Adrenal gland (tissue), 9 donors: ENCODE measurements at regions not wholly inside any gene's neighbourhood (a gene's known extent, or its start where the extent isn't known, plus 50 kb on each side); places are given as distances from the start of the nearest gene placed in this dataset.

Experiments
- DNase-seq, 7 donors: peaks; one replicate each; pipeline ENCODE4 v3.0.0-alpha.2; 2019 to 2020
- H3K27ac ChIP-seq, 5 donors: fragments of 200-600 bp; sonication (generic) in 4 of 5; 1 replicate in 3 of 5; 2 replicates in 2 of 5; pipeline versions ENCODE4 v1.5.1 to v1.8.0; 2016 to 2020; ENCODE audit warnings: mild to moderate bottlenecking in 1 of 5
- H3K27me3 ChIP-seq: fragments of 200-600 bp; 2 replicates; pipeline ENCODE4 v1.8.0; 2021
- H3K36me3 ChIP-seq, 2 donors: fragments of 200-600 bp; replicated peaks in 1 of 2; 1 replicate in 1 of 2; 2 replicates in 1 of 2; pipeline versions ENCODE4 v1.5.1 to v1.8.0; 2018 to 2022
- H3K4me1 ChIP-seq, 2 donors: fragments of 200-600 bp; replicated peaks in 1 of 2; 1 replicate in 1 of 2; 2 replicates in 1 of 2; pipeline versions ENCODE4 v1.5.1 to v1.8.0; 2018 to 2021
- H3K4me3 ChIP-seq, 4 donors: fragments of 200-600 bp; sonication (generic) in 3 of 4; one replicate each; pipeline ENCODE4 v1.5.1; 2016 to 2018
- H3K9me3 ChIP-seq, 3 donors: fragments of 200-600 bp; sonication (generic) in 1 of 3; replicated peaks in 1 of 3; 1 replicate in 2 of 3; 2 replicates in 1 of 3; pipeline versions ENCODE4 v1.5.1 to v1.8.0; 2016 to 2021
- POLR2A ChIP-seq, 2 donors: fragments of 450-650 bp; IDR thresholded peaks; one replicate each; pipeline ENCODE4 v1.6.1; 2017; ENCODE audit warnings: antibody characterized with exemption in 2 of 2, mild to moderate bottlenecking in 2 of 2, moderate library complexity in 1 of 2
- WGBS, 4 donors: extraction: QIAGEN DNeasy Blood & Tissue Kit in 2 of 4; methylation state at CpG; one replicate each; pipeline versions ENCODE4 v1.1.5 to v1.1.7; 2013 to 2017; 5-methylcytosine and 5-hydroxymethylcytosine counted together
- intact Hi-C, 2 donors: fragments of 100-400 bp; cut with DNase I; formaldehyde crosslinking; loops; one replicate each; pipeline versions ENCODE4 v1.14.1 to v1.15.0; 2022 to 2023
- TF ChIP-seq, protein P1 (sequence below), 6 experiments: fragments of 450-650 bp in 4 of 6; fragments of 200-600 bp in 2 of 6; sonication (generic) in 1 of 6; IDR thresholded peaks; 1 replicate in 5 of 6; 2 replicates in 1 of 6; pipeline versions ENCODE4 v1.5.1 to v1.8.0; 2016 to 2021; ENCODE audit warnings: antibody characterized with exemption in 6 of 6, mild to moderate bottlenecking in 2 of 6, moderate library complexity in 1 of 6
- donor health status: healthy with polysubstance abuse.
- donor health status: Bipolar disorder and iron deficiency.
- donor health status: DM: yes; HTN: yes; CAD: no.
- donor health status: DM: no; HTN: no; CAD: no.
- donor health status: DM: no; HTN: no; CAD: no.

DNA sequence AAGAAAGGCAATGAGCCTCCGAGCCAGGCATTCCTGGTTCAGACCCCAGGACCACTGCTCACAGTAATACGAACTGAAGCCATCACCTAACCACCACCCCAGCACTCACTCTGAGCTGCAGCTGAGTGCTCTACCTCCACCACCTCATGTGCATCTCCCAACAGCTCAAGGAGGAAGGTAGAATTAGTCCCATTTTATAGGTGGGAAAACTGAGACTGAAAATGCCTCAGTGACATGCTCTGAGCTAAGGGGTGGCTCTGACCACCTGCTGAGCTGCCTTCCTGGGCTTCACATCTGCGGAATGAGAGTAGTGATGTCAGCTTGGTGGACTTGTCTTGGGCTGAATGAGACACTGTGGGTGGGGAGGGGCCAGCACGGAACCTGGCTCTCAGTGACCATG is 159.7 kb upstream of the UNC5B start:
- intact Hi-C loops: no loop called here
- no peaks in the 10 kb centered on the region for H3K36me3 ChIP-seq
- H3K27me3 ChIP-seq: no peaks in the 10 kb centered on the region
- no peak overlapping the region for H3K4me3 ChIP-seq
- DNase-seq: no peak
- TF ChIP-seq, protein P1, sequence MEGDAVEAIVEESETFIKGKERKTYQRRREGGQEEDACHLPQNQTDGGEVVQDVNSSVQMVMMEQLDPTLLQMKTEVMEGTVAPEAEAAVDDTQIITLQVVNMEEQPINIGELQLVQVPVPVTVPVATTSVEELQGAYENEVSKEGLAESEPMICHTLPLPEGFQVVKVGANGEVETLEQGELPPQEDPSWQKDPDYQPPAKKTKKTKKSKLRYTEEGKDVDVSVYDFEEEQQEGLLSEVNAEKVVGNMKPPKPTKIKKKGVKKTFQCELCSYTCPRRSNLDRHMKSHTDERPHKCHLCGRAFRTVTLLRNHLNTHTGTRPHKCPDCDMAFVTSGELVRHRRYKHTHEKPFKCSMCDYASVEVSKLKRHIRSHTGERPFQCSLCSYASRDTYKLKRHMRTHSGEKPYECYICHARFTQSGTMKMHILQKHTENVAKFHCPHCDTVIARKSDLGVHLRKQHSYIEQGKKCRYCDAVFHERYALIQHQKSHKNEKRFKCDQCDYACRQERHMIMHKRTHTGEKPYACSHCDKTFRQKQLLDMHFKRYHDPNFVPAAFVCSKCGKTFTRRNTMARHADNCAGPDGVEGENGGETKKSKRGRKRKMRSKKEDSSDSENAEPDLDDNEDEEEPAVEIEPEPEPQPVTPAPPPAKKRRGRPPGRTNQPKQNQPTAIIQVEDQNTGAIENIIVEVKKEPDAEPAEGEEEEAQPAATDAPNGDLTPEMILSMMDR (IDR thresholded peaks at IDR 0.05): no peak
- no peak for TF ChIP-seq POLR2A (IDR thresholded peaks at IDR 0.05)
- no peaks in the 10 kb centered on the region for H3K9me3 ChIP-seq
- no peak overlapping the region for H3K27ac ChIP-seq
- 81 to 100% (median 93%) methylated on average over 2 to 4 of the region's 4 CpGs for WGBS, 4 donors
- H3K4me1 ChIP-seq: peaks cover 0 to 6% of the 10 kb centered on the region in 2 donors

DNA sequence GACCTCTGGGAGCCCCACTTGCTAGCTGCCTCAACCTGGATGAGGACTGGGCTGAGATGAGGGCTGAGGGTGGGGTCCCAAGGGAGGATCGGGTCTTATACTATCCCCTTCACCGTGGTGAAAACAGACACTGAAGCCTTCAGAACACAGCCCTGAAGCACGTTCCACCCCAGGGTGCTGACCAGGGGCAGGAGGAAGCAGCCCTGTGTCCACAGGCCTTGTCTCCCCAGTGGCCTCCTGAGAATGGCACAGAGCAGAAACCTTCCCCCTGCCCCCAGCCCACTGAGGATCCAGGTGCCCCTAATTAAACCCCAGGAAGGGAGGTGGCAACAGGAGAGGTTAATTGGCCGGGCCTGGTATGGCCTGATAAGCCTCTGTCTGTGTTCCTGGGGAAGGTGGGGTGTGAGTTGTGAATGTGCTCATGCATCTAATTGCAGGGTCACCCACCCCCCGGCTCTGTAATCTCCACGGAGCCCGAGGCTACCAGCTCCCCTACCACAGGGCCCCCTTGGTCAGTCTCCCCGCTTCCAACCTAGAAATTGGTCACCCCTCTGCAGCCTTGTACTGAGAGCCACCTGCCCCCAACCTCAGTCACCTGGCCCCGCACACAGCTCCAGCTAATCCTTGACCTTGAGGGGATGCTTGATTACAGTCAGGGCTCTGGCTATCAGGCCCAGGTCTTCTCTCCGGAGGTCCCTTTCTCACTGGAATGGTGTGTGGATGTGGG is 159.0 kb upstream of the UNC5B start:
- Histone ChIP-seq H3K4me1 (peaks cover 0 to 6% of the 10 kb centered on the region in 2 donors), H3K27me3 (no peaks in the 10 kb centered on the region), H3K27ac (no peak overlapping the region), H3K36me3 (no peaks in the 10 kb centered on the region), H3K9me3 (no peaks in the 10 kb centered on the region), H3K4me3 (no peak overlapping the region)
- 67 to 83% (median 80%) methylated on average over 5 to 10 of the region's 10 CpGs for WGBS, 4 donors
- no peak for DNase-seq
- TF ChIP-seq, protein P1 (IDR thresholded peaks at IDR 0.05): no peak
- no peak for TF ChIP-seq POLR2A (IDR thresholded peaks at IDR 0.05)
- intact Hi-C loops: no loop called here

DNA sequence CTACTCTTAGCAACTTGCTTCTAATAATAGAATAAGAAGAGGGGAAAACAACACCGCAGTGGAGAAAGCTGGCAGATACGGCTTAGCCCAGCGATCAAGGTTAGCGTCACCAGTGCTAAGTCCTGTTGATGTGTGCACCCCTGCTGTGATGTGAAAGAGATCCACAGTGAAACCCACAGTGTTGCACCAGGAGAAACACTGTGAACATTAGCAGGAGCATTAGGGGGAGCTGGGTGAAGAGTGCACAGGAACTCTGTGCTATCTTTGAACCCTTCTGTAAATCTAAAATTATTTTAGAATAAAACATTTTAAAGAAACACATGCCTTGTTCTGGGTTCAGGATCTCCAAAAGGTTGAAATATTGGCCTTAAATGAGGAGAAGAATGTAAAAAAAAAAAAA is 154.1 kb upstream of the UNC5B start:
- H3K27me3 ChIP-seq: no peaks in the 10 kb centered on the region
- TF ChIP-seq, protein P1 (IDR thresholded peaks at IDR 0.05): no peak
- no peak for TF ChIP-seq POLR2A (IDR thresholded peaks at IDR 0.05)
- H3K27ac ChIP-seq: no peak overlapping the region
- intact Hi-C loops: no loop called here
- WGBS, 4 donors: 89 to 96% (median 94%) methylated on average over 4 of the region's 4 CpGs
- no peaks in the 10 kb centered on the region for H3K4me1 ChIP-seq
- DNase-seq: no peak
- no peaks in the 10 kb centered on the region for H3K36me3 ChIP-seq
- H3K9me3 ChIP-seq: no peaks in the 10 kb centered on the region
- no peak overlapping the region for H3K4me3 ChIP-seq

DNA sequence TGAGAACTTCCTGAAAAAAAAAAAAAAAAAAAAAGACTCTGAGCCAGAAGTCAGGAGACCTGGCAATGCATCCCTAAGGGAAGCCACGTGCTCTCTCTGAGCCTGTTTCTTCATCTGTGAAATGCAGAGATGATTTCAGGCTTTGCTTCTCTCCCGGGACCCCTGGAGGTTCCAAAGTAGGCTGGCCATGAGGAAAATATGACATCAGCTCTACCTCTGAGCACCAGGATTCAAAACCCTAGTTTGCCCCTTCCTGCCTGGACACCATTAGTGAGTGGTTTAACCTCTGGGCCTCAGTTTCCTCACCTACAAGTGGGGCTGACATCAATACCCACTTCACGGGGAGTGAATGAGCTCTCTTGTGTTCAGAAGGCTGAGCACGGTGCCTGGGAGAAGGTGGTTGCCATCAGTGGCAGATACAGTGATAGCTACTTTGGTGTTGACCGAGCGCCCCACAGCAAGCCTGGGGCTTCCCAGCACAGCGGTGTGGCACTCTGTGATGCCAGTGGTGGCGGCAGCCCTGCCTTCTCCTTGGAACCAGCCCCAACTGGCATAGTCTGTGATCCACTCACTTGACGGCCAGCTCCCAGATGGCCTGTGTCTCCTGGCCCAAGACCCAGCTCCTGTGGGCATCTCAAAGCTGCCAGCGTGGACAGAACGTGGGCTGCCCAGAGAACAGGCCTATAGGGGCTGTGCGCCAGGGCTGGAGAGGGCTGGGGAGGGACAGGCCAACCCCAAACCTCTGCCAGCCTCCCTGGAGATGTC is 153.1 kb upstream of the UNC5B start:
- TF ChIP-seq, protein P1 (IDR thresholded peaks at IDR 0.05): no peak
- TF ChIP-seq POLR2A (IDR thresholded peaks at IDR 0.05): no peak
- intact Hi-C loops: no loop called here

More for the DNA sequence above, 153.1 kb upstream of the UNC5B start:
- no peak for DNase-seq
- Histone ChIP-seq H3K4me1 (no peaks in the 10 kb centered on the region), H3K27ac (no peak overlapping the region), H3K4me3 (no peak overlapping the region), H3K9me3 (no peaks in the 10 kb centered on the region), H3K36me3 (no peaks in the 10 kb centered on the region), H3K27me3 (no peaks in the 10 kb centered on the region)
- 79 to 86% (median 83%) methylated on average over 5 to 12 of the region's 12 CpGs for WGBS, 4 donors
